AG04450 (cell line): ENCODE measurements at regions not wholly inside any gene's neighbourhood (a gene's known extent, or its start where the extent isn't known, plus 50 kb on each side); places are given as distances from the start of the nearest gene placed in this dataset.

Source experiments
- CTCF ChIA-PET: fragments of 300-600, 350-600 bp; formaldehyde crosslinking; extraction: SDS; loops from one replicate; lab custom pipeline; 2022; ENCODE audit warnings: antibody characterized with exemption, inconsistent platforms; lab: Charles Lee
- POLR2A ChIA-PET: fragments of 350-600 bp; formaldehyde crosslinking; extraction: SDS; loops from one replicate; lab custom pipeline; 2021; ENCODE audit warnings: antibody characterized with exemption, inconsistent platforms; lab: Yijun Ruan, JAX
- DNase-seq: peaks from one replicate; pipeline ENCODE4 v3.0.0-alpha.2; 2011; ENCODE audit warnings: low read depth, low spot score
- H3K27ac ChIP-seq: one replicate; pipeline ENCODE4 v1.5.1; 2012; ENCODE audit warnings: low read depth, low read length, control low read depth
- H3K27me3 ChIP-seq: one replicate; pipeline ENCODE4 v1.6.0; 2012; ENCODE audit warnings: low read length; ENCODE audit not compliant: control insufficient read depth, insufficient read depth
- H3K4me3 ChIP-seq: 2 replicates; pipeline ENCODE4 v1.5.1; 2011; ENCODE audit warnings: mild to moderate bottlenecking, low read depth, low read length, control low read depth
- H3K9me3 ChIP-seq: 2 replicates; pipeline ENCODE4 v1.5.1; 2012; ENCODE audit warnings: low read length; ENCODE audit not compliant: control insufficient read depth, insufficient read depth
- TF ChIP-seq, protein P1 (sequence below): IDR thresholded peaks from 2 replicates; pipeline ENCODE4 v1.5.1; 2011; ENCODE audit warnings: low read depth, low read length, control low read depth, inconsistent platforms

DNA sequence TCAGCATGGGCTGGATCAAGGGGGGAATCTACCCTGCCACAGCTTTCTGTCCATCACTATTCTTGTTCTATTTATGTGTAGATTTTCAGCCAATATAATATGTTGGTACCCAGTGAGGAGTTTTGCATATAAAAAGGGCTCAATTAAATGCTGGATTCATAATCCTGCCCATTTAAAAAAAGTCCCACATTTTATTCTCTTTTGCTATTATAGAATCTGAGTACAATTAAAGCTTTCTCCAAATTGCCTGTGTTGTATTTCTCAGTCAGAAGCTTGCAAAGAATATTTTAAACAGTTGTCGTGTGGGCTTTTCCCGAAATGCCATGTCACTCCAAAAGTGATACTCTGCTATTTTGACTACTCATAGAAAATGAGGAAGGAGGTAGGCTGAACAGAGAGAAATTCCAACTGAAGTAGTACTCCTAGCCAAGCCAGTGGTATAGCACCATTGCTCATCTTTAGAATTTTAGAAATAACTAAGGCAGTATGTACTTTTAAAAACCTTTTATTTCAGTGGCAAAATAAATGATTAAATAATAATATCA, 108.3 kb upstream of the HDAC9 start:
- Histone ChIP-seq H3K4me3 (no peak overlapping the region), H3K27ac (no peak overlapping the region), H3K27me3 (no peaks in the 10 kb centered on the region), H3K9me3 (no peaks in the 10 kb centered on the region)
- TF ChIP-seq, protein P1, sequence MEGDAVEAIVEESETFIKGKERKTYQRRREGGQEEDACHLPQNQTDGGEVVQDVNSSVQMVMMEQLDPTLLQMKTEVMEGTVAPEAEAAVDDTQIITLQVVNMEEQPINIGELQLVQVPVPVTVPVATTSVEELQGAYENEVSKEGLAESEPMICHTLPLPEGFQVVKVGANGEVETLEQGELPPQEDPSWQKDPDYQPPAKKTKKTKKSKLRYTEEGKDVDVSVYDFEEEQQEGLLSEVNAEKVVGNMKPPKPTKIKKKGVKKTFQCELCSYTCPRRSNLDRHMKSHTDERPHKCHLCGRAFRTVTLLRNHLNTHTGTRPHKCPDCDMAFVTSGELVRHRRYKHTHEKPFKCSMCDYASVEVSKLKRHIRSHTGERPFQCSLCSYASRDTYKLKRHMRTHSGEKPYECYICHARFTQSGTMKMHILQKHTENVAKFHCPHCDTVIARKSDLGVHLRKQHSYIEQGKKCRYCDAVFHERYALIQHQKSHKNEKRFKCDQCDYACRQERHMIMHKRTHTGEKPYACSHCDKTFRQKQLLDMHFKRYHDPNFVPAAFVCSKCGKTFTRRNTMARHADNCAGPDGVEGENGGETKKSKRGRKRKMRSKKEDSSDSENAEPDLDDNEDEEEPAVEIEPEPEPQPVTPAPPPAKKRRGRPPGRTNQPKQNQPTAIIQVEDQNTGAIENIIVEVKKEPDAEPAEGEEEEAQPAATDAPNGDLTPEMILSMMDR = no peak
- ChIA-PET POLR2A (no interaction called here), CTCF (interaction anchor here (0.8 to 1.6 kb wide), 4 partner anchors 30 to 36 kb away, joined by 3 to 9 read pairs (median 3); no protein-coding TSS in a partner anchor)
- DNase-seq = no peak

DNA sequence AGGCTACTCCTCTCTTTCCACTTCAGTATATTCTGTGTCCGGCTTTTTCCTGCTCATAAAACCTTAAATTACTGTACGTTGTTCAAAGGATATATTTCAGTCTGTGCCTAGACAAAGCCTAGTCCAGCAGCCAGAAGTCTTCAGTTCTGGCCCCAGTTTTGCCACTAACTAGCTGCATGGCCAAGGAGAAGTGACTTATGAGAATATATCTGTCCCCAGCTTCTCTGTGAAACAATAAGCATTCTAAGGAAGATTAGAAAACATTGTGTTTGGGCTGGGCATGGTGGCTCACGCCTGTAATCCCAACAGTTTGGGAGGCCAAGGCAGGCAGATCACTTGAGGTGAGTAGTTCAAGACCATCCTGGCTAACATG, 105.0 kb upstream of the HDAC9 start:
- H3K4me3 ChIP-seq = no peak overlapping the region
- DNase-seq = no peak
- POLR2A ChIA-PET = interaction anchor here (0.6 kb wide), 1 partner anchor 9 kb away, joined by 4 read pairs; no protein-coding TSS in a partner anchor
- H3K27ac ChIP-seq = peak overlapping the region; percentile 66
- H3K9me3 ChIP-seq = no peaks in the 10 kb centered on the region
- TF ChIP-seq, protein P1 = no peak
- CTCF ChIA-PET = interaction anchor here (0.7 kb wide), 1 partner anchor 276 kb away, joined by 3 read pairs; no protein-coding TSS in a partner anchor
- no peaks in the 10 kb centered on the region for H3K27me3 ChIP-seq

DNA sequence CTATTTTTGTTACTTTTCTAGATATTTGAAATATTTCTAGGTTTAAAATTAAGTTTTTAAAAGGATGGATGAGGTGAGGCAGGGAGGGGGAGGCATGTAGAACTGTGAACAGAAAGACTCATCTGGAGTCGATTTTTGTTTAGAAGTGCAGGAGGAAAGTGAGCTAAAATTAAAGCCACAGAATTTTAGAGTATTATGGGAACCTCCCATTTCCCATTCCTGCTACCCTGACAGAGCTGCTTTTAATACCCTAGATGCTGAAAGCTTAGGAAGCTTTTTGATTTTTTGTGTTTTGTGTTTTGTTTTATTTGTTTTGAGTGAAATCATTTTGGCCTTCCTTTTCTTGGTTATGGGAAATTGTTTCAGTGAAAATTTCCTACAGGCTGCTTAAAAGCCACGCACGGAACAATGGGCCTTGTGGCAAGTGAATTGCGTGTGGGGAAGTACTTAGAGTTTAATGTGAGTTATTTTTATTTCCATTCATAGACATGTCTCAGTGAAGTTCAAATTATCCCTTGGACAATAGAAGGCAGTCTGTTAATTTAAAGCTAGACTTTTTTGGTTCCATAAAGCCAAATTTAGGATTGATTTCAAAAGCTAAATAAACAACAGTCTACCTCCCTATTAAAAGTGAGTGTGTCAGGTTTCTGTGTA, 102.0 kb upstream of the HDAC9 start:
- ChIA-PET POLR2A (no interaction called here), CTCF (no interaction called here)
- no peaks in the 10 kb centered on the region for H3K27me3 ChIP-seq
- DNase-seq = no peak
- TF ChIP-seq, protein P1 = no peak
- H3K27ac ChIP-seq = no peak overlapping the region
- no peak overlapping the region for H3K4me3 ChIP-seq
- H3K9me3 ChIP-seq = no peaks in the 10 kb centered on the region

DNA sequence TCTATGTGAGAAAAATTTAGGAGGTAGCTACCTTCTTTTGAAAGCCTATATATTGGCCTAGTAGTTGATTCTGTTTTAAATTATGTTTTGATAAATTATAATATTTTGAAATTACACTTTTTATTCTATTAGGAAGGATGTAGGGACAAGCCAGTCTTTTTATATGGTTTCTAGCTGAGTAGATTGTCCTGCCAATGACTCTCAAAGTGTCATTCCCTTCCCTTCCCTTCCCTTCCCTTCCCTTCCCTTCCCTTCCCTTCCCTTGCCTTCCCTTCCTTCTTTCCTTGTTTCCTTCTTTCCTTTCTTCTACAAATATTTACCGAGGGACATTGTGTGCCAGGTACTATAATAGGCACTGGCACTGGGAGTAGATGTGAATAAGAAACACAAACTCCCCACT, 99.7 kb upstream of the HDAC9 start:
- POLR2A ChIA-PET = no interaction called here

DNA sequence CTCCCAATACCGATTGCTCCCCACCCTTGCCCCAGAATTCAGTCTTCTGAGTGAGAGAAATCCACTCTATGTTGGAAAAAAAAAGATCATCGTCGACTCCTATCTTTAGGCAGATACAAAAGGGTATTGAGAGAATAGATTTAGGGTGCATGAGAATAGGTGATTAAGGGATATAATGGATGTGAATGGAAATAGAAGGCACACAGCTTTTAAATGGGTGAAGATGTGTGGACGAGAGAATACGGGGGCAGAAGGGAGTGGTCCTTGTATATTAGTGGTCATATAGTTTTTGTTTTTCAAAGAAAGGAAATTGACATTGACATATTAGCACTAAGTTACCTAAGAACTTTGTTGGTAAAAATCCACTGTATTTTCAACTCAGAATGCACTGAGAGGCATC, 98.6 kb upstream of the HDAC9 start:
- H3K27me3 ChIP-seq = no peaks in the 10 kb centered on the region
- ChIA-PET CTCF (no interaction called here), POLR2A (no interaction called here)
- no peak overlapping the region for H3K27ac ChIP-seq
- H3K9me3 ChIP-seq = no peaks in the 10 kb centered on the region
- no peak overlapping the region for H3K4me3 ChIP-seq
- TF ChIP-seq, protein P1 = no peak
- DNase-seq = no peak

More for the DNA sequence above, 99.7 kb upstream of the HDAC9 start:
- TF ChIP-seq, protein P1 = no peak
- Histone ChIP-seq H3K4me3 (no peak overlapping the region), H3K27me3 (no peaks in the 10 kb centered on the region), H3K9me3 (no peaks in the 10 kb centered on the region), H3K27ac (no peak overlapping the region)
- CTCF ChIA-PET = no interaction called here
- no peak for DNase-seq
